ENCODE measurements at regions not wholly inside any gene's neighbourhood (a gene's known extent, or its start where the extent isn't known, plus 50 kb on each side); places are given as distances from the start of the nearest gene placed in this dataset.

GRCh38 chr12:114789821-114790220, 105.8 kb upstream of the TBX3 start:
- no peak for TF ChIP-seq CTCF (IDR thresholded peaks at IDR 0.05; ENCODE audit: extremely low read depth, insufficient read depth, missing control alignments)
- in situ Hi-C loops (cut with MboI; ENCODE audit: low pct_unique_long_range_greater_than_20kb, low sequenced_read_pairs, unreplicated experiment): no loop called here
- no peak for DNase-seq (ENCODE audit: low spot score)

- TF ChIP-seq CTCF (IDR thresholded peaks at IDR 0.05; ENCODE audit: extremely low read depth, insufficient read depth, missing control alignments): no peak
- in situ Hi-C loops (cut with MboI; ENCODE audit: low pct_unique_long_range_greater_than_20kb, low sequenced_read_pairs, unreplicated experiment): no loop called here
- DNase-seq (ENCODE audit: low spot score): no peak
Observed at GRCh38 chr12:114789276-114789675, 105.3 kb upstream of the TBX3 start.

GRCh38 chr12:114784526-114784925, 100.6 kb upstream of the TBX3 start:
- in situ Hi-C loops (cut with MboI; ENCODE audit: low pct_unique_long_range_greater_than_20kb, low sequenced_read_pairs, unreplicated experiment): no loop called here
- no peak for TF ChIP-seq CTCF (IDR thresholded peaks at IDR 0.05; ENCODE audit: extremely low read depth, insufficient read depth, missing control alignments)
- no peak for DNase-seq (ENCODE audit: low spot score)

- in situ Hi-C loops (cut with MboI; ENCODE audit: low pct_unique_long_range_greater_than_20kb, low sequenced_read_pairs, unreplicated experiment): no loop called here
- TF ChIP-seq CTCF (IDR thresholded peaks at IDR 0.05; ENCODE audit: extremely low read depth, insufficient read depth, missing control alignments): no peak
- no peak for DNase-seq (ENCODE audit: low spot score)
Observed at GRCh38 chr12:114783089-114783618, 99.2 kb upstream of the TBX3 start.

- in situ Hi-C loops (cut with MboI; ENCODE audit: low pct_unique_long_range_greater_than_20kb, low sequenced_read_pairs, unreplicated experiment): no loop called here
- DNase-seq (ENCODE audit: low spot score): no peak
- TF ChIP-seq CTCF (IDR thresholded peaks at IDR 0.05; ENCODE audit: extremely low read depth, insufficient read depth, missing control alignments): no peak
Observed at GRCh38 chr12:114780746-114781399, 96.9 kb upstream of the TBX3 start.

- no peak for TF ChIP-seq CTCF (IDR thresholded peaks at IDR 0.05; ENCODE audit: extremely low read depth, insufficient read depth, missing control alignments)
- in situ Hi-C loops (cut with MboI; ENCODE audit: low pct_unique_long_range_greater_than_20kb, low sequenced_read_pairs, unreplicated experiment): no loop called here
- DNase-seq (ENCODE audit: low spot score): no peak
Observed at GRCh38 chr12:114779647-114780046, 95.7 kb upstream of the TBX3 start.

All from GM13977 (cell line).